Muscle of back (tissue), 3 donors: ENCODE measurements at regions not wholly inside any gene's neighbourhood (a gene's known extent, or its start where the extent isn't known, plus 50 kb on each side); places are given as distances from the start of the nearest gene placed in this dataset.

Experiments
- DNase-seq, 3 donors: peaks; one replicate each; pipeline versions ENCODE4 v3.0.0 to v3.0.0-alpha.2; 2013

GRCh38 chr18:78113136-78113939 is 863.7 kb downstream of the GALR1 start:
- no peak for DNase-seq

- DNase-seq: no peak
These were observed 864.2 kb downstream of the GALR1 start for GRCh38 chr18:78113940-78114251.

GRCh38 chr18:78115896-78116561 is 863.6 kb upstream of the SALL3 start:
- DNase-seq: no peak

- DNase-seq: peak in 1 of 3 donors; percentile 37
These were observed 856.3 kb upstream of the SALL3 start for GRCh38 chr18:78123144-78123909.

DNA sequence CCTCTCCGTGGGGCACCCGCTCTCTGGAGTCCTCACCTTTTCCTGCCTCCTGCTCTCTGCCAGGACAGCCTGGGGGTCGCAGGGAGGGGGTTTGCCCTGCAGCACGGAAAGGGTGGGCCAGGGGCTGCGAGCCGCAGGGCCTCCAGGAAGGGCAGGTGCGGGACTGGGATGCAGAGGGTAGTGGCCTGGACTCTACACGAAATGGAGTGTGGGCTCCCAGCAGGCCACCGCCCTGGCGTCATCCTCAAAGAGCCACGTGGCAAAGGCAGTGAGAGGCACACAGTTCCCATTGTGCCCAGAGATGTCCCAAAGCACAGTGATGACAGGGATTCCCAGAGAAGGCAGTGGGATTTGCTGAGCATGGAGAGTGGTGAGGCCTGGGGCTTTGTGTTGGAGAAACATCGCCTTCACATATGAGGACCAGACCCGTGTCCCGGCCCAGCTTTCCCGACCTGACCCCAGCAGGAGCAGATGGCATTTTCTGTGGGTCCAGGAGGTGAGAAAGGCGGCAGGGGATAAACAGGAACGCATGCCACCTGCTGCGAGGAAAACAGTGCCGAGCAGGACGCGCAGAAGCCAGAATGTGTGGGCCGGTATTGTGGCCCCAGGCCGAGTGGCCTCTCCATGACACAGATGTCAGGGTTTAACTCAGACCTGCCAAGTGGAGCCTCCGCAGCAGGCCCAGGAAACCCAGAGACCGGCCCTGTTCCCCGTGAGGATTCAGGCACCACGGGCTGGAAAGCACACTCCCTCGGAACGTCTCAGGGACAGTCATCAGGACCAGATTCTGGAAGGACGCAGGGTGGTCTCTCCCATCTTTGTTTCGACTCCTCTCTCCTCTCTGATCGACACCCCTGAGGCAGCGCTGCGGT is 855.5 kb upstream of the SALL3 start:
- peak in 1 of 3 donors; percentile 11 for DNase-seq

GRCh38 chr18:78125206-78125896 is 854.3 kb upstream of the SALL3 start:
- DNase-seq: peak in 1 of 3 donors; percentile 9

GRCh38 chr18:78126106-78126505 is 853.5 kb upstream of the SALL3 start:
- DNase-seq: no peak

DNA sequence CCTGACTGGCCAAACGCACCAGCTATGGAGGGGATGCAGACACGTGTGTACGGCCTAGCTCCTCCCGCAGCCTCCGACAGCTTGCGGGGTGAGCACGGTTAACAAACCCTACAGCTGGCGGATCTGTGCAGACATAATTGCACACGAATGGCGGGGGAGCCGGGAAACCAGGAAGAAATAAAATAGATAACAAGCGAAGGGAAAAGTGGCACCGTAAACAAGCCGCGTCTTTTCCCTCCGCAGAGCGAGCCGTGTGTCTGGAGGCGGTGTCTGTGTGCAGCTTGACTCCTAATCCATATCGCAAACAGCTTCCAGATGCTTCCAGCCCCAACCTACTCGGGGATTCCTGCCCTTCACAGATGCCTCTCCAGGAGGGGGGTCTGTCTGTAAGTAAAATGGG is 853.1 kb upstream of the SALL3 start:
- peak in 1 of 3 donors; percentile 15 for DNase-seq

GRCh38 chr18:78127041-78127440 is 852.6 kb upstream of the SALL3 start:
- no peak for DNase-seq

DNA sequence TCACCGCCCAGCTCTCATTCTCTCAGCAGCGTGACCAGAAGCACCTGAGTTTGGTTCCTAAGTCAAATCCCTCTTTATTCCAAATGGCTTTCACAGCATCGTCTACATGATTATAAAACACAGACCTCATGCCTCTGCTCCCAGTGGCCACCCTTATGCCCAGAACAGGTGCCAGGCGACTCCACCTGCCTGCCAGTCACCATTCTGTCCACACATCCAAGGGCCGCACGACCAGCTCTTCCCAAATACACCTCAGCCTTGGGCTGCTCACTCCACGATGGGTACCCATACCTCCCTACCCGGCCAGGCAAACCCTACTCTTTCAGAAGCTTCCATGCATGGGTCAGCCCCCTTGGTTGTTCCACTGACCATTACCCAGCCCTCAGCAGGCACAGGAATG is 851.6 kb upstream of the SALL3 start:
- DNase-seq: no peak

DNA sequence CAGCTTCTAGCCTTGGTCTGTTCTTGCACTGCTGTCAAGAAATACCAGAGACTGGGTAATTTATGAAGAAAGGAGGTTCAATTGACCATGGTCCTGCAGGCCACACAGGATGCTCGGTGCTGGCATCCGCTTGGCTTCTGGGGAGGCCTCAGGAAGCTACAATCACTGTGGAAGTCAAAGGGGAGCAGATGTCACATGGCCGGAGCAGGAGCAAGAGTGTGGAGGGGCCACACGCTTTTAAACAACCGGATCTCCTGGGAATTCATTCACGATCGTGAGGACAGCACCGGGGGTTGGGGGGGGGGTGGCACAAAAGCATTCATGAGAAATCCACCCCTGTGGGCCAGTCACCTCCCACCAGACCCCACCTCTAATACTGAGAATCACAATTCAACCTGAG is 850.4 kb upstream of the SALL3 start:
- DNase-seq: no peak

- DNase-seq: no peak
These were observed 849.1 kb upstream of the SALL3 start for GRCh38 chr18:78130232-78131195.

DNA sequence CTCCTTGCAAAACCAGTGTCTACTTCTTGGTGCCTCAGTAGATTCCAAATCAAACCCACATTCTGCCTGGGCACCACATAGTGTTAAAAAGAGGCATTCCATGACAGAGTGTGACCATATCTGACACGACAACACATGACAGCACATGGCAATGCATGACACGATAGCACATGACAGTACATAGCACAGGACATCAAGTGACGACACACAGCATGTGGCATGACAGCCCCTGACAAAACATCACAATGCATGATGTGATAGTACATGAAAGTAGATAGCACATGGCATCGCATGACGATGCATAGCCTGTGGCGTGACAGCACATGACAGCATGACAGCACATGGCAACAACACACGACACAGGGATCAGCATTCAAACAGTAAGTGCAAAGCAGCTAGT is 845.9 kb upstream of the SALL3 start:
- DNase-seq: no peak

- DNase-seq: no peak
These were observed 842.6 kb upstream of the SALL3 start for GRCh38 chr18:78136986-78137385.

GRCh38 chr18:78138983-78139496 is 840.6 kb upstream of the SALL3 start:
- no peak for DNase-seq

DNA sequence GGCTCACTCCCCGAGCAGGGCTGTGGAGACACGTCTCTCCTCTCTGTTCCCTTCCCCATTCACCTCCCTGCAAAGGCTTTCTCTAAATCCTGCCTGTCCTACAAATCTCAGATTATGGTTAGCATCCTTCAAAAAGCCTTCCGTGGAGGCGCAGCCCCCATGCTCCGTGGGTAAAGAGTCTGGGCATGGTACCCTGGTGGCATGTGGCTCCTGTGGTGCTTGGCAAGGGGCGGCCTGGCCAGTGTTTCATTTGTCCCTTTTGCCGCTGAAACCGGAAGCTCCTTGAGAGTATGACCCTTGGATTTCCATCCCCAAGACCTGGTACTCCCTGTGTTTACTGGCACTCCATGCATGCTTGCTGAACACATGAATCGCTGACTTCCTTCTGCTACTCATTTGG is 839.3 kb upstream of the SALL3 start:
- DNase-seq: no peak

- no peak for DNase-seq
These were observed 834.9 kb upstream of the SALL3 start for GRCh38 chr18:78144669-78145068.

- no peak for DNase-seq
These were observed 834.5 kb upstream of the SALL3 start for GRCh38 chr18:78145096-78145495.
